NCI-H2196 treated with DMSO at 0.1 percent for 48 hours (cell line): ENCODE measurements at regions not wholly inside any gene's neighbourhood (a gene's known extent, or its start where the extent isn't known, plus 50 kb on each side); places are given as distances from the start of the nearest gene placed in this dataset.
"Not testable (repeated sequence)": the region's sequence is repeated elsewhere in the genome, so short reads cannot be mapped to it uniquely, and the experiment has no call there.

ENCODE experiments used
- DNase-seq: peaks from one replicate; lab custom pipeline; 2025; ENCODE audit not compliant: unreplicated experiment; lab: John Stamatoyannopoulos, UW

- DNase-seq: not testable (repeated sequence)
Observed at GRCh38 chr10:46645110-46645509, 66.2 kb downstream of the SYT15 start.

GRCh38 chr10:46646132-46646531 lies 67.2 kb downstream of the SYT15 start:
- not testable (repeated sequence) for DNase-seq

GRCh38 chr10:46650967-46651366 lies 72.0 kb downstream of the SYT15 start:
- not testable (repeated sequence) for DNase-seq

- DNase-seq: not testable (repeated sequence)
Observed at GRCh38 chr10:46657437-46657836, 78.5 kb downstream of the SYT15 start.

- DNase-seq: not testable (repeated sequence)
Observed at GRCh38 chr10:46660027-46660834, 81.3 kb downstream of the SYT15 start.

- DNase-seq: not testable (repeated sequence)
Observed at GRCh38 chr10:46660835-46661164, 81.9 kb downstream of the SYT15 start.

GRCh38 chr10:46665536-46665935 lies 86.6 kb downstream of the SYT15 start:
- not testable (repeated sequence) for DNase-seq

- DNase-seq: not testable (repeated sequence)
Observed at GRCh38 chr10:46668357-46668997, 89.5 kb downstream of the SYT15 start.

GRCh38 chr10:46677836-46678435 lies 99.0 kb downstream of the SYT15 start:
- not testable (repeated sequence) for DNase-seq

- DNase-seq: not testable (repeated sequence)
Observed at GRCh38 chr10:46691397-46691796, 112.5 kb downstream of the SYT15 start.

GRCh38 chr10:46693218-46693617 lies 114.3 kb downstream of the SYT15 start:
- DNase-seq: not testable (repeated sequence)

GRCh38 chr10:46717264-46717663 lies 138.3 kb downstream of the SYT15 start:
- DNase-seq: not testable (repeated sequence)

GRCh38 chr10:46718014-46718413 lies 139.1 kb downstream of the SYT15 start:
- DNase-seq: not testable (repeated sequence)

GRCh38 chr10:46720386-46720785 lies 141.5 kb downstream of the SYT15 start:
- DNase-seq: not testable (repeated sequence)

- DNase-seq: not testable (repeated sequence)
Observed at GRCh38 chr10:46720811-46721518, 142.0 kb downstream of the SYT15 start.

GRCh38 chr10:46724258-46724657 lies 145.3 kb downstream of the SYT15 start:
- not testable (repeated sequence) for DNase-seq

- not testable (repeated sequence) for DNase-seq
Observed at GRCh38 chr10:46728359-46728758, 149.4 kb downstream of the SYT15 start.

- DNase-seq: not testable (repeated sequence)
Observed at GRCh38 chr10:46730729-46731128, 151.8 kb downstream of the SYT15 start.

GRCh38 chr10:46733635-46734261 lies 154.8 kb downstream of the SYT15 start:
- DNase-seq: not testable (repeated sequence)

- not testable (repeated sequence) for DNase-seq
Observed at GRCh38 chr10:46734262-46734642, 155.3 kb downstream of the SYT15 start.

- not testable (repeated sequence) for DNase-seq
Observed at GRCh38 chr10:46739919-46740318, 161.0 kb downstream of the SYT15 start.
